ENCODE measurements at regions not wholly inside any gene's neighbourhood (a gene's known extent, or its start where the extent isn't known, plus 50 kb on each side); places are given as distances from the start of the nearest gene placed in this dataset.

DNA sequence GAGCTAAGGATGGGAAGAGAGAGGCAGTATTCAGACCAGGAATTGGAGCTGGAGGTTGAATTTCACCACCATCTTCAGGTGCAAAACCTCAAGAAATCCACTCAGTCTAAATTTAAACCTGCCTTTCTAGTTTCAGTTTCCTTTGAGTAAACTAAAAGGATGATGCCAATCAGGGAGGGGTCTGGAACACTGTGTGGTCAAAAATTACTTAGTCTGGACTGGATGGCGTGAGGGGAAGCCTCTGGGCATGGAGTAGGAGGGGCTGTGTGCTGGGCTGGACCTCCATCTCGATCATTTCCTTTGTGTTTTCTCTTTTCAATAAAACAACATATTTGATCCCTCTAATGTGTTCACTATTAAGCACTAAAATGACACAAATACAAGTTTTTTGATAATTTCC lies 120.1 kb downstream of the GC start:
- no peaks in the 10 kb centered on the region for H3K4me1 ChIP-seq (replicated peaks in 1 of 2; ENCODE audit: control insufficient read depth in 2 of 2, insufficient read depth in 2 of 2, low read length in 2 of 2)
- ATAC-seq (no peak), DNase-seq (ENCODE audit: extremely low read depth in 1 of 4, low spot score in 3 of 4) (no peak), FAIRE-seq (no peak)
- no peaks in the 10 kb centered on the region for H3K27me3 ChIP-seq (ENCODE audit: control insufficient read depth in 2 of 2, insufficient read depth in 2 of 2, low read length in 2 of 2)
- WGBS (ENCODE audit: insufficient coverage, low coverage, missing lambda C conversion rate), result 0% methylated on average over 2 of the region's 2 CpGs
- no peaks in the 10 kb centered on the region for H3K9me3 ChIP-seq (replicated peaks; ENCODE audit: control insufficient read depth, insufficient read depth, low read depth, low read length)
- ChIA-PET POLR2A (no interaction called here), CTCF (ENCODE audit: low intra/inter-chr PET ratio) (no interaction called here)
- no peaks in the 10 kb centered on the region for H3K9me1 ChIP-seq (ENCODE audit: control insufficient read depth, insufficient read depth, low read length)
- no peak overlapping the region for H3K4me2 ChIP-seq (ENCODE audit: insufficient read depth, low read length)
- in situ Hi-C loops (cut with MboI) (no loop called here), intact Hi-C loops (cut with micrococcal nuclease) (no loop called here)
- H3K9ac ChIP-seq (ENCODE audit: insufficient read depth in 1 of 2, low read depth in 2 of 2, low read length in 2 of 2), result no peak overlapping the region
- no peak overlapping the region for H2AFZ ChIP-seq (ENCODE audit: low read depth, low read length)
- H4K20me1 ChIP-seq (replicated peaks; ENCODE audit: control insufficient read depth, insufficient read depth, low read length), result no peaks in the 10 kb centered on the region
- no peaks in the 10 kb centered on the region for H3K79me2 ChIP-seq (ENCODE audit: control insufficient read depth, insufficient read depth, low read length)
- H3K4me3 ChIP-seq, result no peak overlapping the region
- no peak overlapping the region for H3K27ac ChIP-seq (ENCODE audit: extremely low read depth, low read depth, low read length)
- no peak for TF ChIP-seq EP300 (IDR thresholded peaks at IDR 0.05; ENCODE audit: low read length)
- TF ChIP-seq MTF1 (CRISPR knock-in tag; IDR thresholded peaks at IDR 0.05; ENCODE audit: borderline replicate concordance), result no peak
- no peak for TF ChIP-seq ERF (CRISPR knock-in tag; IDR thresholded peaks at IDR 0.05)
- no peak for TF ChIP-seq NONO (IDR thresholded peaks at IDR 0.05; ENCODE audit: low read depth in 2 of 2, low read length in 1 of 2)
- no peak for TF ChIP-seq ZBED1 (IDR thresholded peaks at IDR 0.05)
- no TSS peak for BruUV-seq (replicated peaks)
- H3K36me3 ChIP-seq (ENCODE audit: control insufficient read depth, insufficient read depth, low read length), result no peaks in the 10 kb centered on the region

DNA sequence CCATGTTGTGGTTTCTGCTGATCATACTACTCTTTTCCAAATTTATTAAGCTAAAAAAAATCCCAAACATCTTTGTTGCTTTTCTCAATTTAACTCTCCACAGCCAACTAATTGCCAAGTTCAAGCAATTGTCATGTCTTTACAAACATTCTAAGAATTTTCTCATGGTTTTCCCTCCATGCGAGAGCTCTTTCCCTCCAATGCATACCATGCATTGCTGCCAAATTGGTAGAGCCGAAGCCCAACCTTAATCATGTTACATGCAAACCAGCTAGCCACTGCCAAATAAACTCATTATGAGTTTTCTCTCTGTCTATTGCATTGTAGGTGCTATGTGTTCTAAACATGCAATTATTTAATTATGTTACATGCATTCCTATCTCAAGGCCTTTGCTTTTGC lies 123.9 kb downstream of the GC start:
- ATAC-seq, result no peak
- FAIRE-seq, result no peak
- H3K27me3 ChIP-seq (ENCODE audit: control insufficient read depth in 2 of 2, insufficient read depth in 2 of 2, low read length in 2 of 2), result no peaks in the 10 kb centered on the region
- TF ChIP-seq ETV6 (IDR thresholded peaks at IDR 0.05; ENCODE audit: borderline replicate concordance in 1 of 2, low read depth in 2 of 2, low read length in 1 of 2) (no peak), ETV6 (CRISPR knock-in tag; IDR thresholded peaks at IDR 0.05; ENCODE audit: borderline replicate concordance) (no peak), HSF4 (CRISPR knock-in tag; IDR thresholded peaks at IDR 0.05; ENCODE audit: borderline replicate concordance) (no peak), CBFA2T3 (IDR thresholded peaks at IDR 0.05) (no peak)
- TF ChIP-seq, protein P1, sequence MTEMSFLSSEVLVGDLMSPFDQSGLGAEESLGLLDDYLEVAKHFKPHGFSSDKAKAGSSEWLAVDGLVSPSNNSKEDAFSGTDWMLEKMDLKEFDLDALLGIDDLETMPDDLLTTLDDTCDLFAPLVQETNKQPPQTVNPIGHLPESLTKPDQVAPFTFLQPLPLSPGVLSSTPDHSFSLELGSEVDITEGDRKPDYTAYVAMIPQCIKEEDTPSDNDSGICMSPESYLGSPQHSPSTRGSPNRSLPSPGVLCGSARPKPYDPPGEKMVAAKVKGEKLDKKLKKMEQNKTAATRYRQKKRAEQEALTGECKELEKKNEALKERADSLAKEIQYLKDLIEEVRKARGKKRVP (CRISPR knock-in tag; IDR thresholded peaks at IDR 0.05), result no peak
- TF ChIP-seq, protein P2, sequence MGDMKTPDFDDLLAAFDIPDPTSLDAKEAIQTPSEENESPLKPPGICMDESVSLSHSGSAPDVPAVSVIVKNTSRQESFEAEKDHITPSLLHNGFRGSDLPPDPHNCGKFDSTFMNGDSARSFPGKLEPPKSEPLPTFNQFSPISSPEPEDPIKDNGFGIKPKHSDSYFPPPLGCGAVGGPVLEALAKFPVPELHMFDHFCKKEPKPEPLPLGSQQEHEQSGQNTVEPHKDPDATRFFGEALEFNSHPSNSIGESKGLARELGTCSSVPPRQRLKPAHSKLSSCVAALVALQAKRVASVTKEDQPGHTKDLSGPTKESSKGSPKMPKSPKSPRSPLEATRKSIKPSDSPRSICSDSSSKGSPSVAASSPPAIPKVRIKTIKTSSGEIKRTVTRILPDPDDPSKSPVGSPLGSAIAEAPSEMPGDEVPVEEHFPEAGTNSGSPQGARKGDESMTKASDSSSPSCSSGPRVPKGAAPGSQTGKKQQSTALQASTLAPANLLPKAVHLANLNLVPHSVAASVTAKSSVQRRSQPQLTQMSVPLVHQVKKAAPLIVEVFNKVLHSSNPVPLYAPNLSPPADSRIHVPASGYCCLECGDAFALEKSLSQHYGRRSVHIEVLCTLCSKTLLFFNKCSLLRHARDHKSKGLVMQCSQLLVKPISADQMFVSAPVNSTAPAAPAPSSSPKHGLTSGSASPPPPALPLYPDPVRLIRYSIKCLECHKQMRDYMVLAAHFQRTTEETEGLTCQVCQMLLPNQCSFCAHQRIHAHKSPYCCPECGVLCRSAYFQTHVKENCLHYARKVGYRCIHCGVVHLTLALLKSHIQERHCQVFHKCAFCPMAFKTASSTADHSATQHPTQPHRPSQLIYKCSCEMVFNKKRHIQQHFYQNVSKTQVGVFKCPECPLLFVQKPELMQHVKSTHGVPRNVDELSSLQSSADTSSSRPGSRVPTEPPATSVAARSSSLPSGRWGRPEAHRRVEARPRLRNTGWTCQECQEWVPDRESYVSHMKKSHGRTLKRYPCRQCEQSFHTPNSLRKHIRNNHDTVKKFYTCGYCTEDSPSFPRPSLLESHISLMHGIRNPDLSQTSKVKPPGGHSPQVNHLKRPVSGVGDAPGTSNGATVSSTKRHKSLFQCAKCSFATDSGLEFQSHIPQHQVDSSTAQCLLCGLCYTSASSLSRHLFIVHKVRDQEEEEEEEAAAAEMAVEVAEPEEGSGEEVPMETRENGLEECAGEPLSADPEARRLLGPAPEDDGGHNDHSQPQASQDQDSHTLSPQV (IDR thresholded peaks at IDR 0.05), result no peak

More for the DNA sequence above, 123.9 kb downstream of the GC start:
- ChIA-PET CTCF (ENCODE audit: low intra/inter-chr PET ratio) (no interaction called here), POLR2A (no interaction called here)
- Histone ChIP-seq H3K9ac (ENCODE audit: insufficient read depth in 1 of 2, low read depth in 2 of 2, low read length in 2 of 2) (no peak overlapping the region), H3K9me1 (ENCODE audit: control insufficient read depth, insufficient read depth, low read length) (no peaks in the 10 kb centered on the region), H3K79me2 (ENCODE audit: control insufficient read depth, insufficient read depth, low read length) (no peaks in the 10 kb centered on the region), H3K27ac (ENCODE audit: extremely low read depth, low read depth, low read length) (no peak overlapping the region), H3K9me3 (replicated peaks; ENCODE audit: control insufficient read depth, insufficient read depth, low read depth, low read length) (no peaks in the 10 kb centered on the region), H3K4me3 (no peak overlapping the region), H2AFZ (ENCODE audit: low read depth, low read length) (no peak overlapping the region), H3K36me3 (ENCODE audit: control insufficient read depth, insufficient read depth, low read length) (no peaks in the 10 kb centered on the region), H4K20me1 (replicated peaks; ENCODE audit: control insufficient read depth, insufficient read depth, low read length) (no peaks in the 10 kb centered on the region), H3K4me1 (replicated peaks in 1 of 2; ENCODE audit: control insufficient read depth in 2 of 2, insufficient read depth in 2 of 2, low read length in 2 of 2) (no peaks in the 10 kb centered on the region), H3K4me2 (ENCODE audit: insufficient read depth, low read length) (no peak overlapping the region)
- in situ Hi-C loops (cut with MboI) (no loop called here), intact Hi-C loops (cut with micrococcal nuclease) (no loop called here)
- DNase-seq (ENCODE audit: extremely low read depth in 1 of 4, low spot score in 3 of 4), result no peak
- no TSS peak for BruUV-seq (replicated peaks)
- 0% methylated on average over 2 of the region's 2 CpGs for WGBS (ENCODE audit: insufficient coverage, low coverage, missing lambda C conversion rate)
